C4-2B (cell line): ENCODE measurements at regions not wholly inside any gene's neighbourhood (a gene's known extent, or its start where the extent isn't known, plus 50 kb on each side); places are given as distances from the start of the nearest gene placed in this dataset.

Experiments
- H3K27ac ChIP-seq: fragments of 450-650 bp; 2 replicates; pipeline ENCODE4 v1.5.1; 2017
- CTCF ChIP-seq: fragments of 450-650 bp; conservative IDR thresholded peaks from 2 replicates; pipeline ENCODE4 v1.5.1; 2017; ENCODE audit warnings: mild to moderate bottlenecking
- ZFX ChIP-seq: fragments of 450-650 bp; IDR thresholded peaks from 2 replicates; pipeline ENCODE4 v1.6.1; 2017

GRCh38 chr5:145574889-145575573 lies 260.1 kb downstream of the PRELID2 start:
- TF ChIP-seq CTCF: no peak
- H3K27ac ChIP-seq: no peak overlapping the region

DNA sequence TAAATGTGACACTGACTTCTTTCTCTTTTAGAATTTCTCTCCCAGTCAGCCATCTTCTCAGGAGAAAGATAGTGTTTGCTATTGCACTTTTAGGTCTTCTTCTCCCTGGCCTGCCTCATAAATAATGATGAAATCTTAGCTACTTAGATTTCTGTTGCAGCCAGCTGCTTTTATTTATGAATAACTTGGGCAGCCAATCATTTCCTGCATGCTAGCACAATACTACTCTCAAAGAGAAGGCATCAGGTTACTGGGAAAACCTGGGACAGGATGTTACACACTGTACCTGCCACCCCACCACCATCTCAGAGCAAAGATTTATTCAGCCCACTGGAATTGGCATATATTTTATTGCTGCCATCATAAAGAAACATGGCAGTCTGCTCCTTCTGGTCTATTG lies 266.6 kb downstream of the PRELID2 start:
- TF ChIP-seq ZFX (no peak), CTCF (no peak)
- no peak overlapping the region for H3K27ac ChIP-seq

DNA sequence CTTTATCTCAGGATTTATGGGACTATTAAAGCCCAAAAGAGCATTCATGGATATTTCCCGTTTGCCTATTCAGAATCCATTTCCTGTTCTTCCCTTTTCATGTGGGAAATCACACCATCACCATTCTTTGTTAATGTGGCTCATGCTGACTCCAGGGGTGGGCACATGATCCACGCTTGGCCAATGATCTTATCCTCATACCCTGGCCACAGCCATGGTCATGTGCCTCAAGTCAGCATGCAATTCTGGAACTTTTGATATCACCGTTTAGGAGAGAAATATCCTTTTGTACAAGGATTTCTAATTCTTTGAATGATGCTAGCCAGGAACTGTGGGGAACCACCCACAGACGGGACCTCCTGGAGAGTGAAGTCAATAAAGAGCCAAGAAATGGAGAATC lies 272.2 kb downstream of the PRELID2 start:
- no peak for TF ChIP-seq ZFX
- TF ChIP-seq CTCF: no peak
- no peak overlapping the region for H3K27ac ChIP-seq

DNA sequence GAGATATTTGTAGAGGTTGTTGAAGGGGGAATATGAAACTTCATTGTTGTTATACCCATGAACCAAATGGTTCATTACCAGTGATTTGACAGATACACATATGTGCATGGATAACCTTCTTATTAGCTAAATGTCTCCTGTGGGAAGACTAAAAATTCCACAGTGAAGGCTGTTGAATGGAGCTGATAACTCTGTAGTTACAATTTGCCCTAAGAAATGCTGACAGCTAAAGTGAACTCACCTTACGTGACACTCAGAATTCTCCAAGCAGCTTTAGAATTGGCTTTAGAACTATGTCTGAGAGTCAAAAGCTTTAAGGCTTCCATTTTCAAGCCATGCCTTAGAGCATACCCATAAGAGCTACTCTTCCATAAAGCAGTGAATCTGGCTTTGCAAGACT lies 276.9 kb downstream of the PRELID2 start:
- no peak for TF ChIP-seq CTCF
- TF ChIP-seq ZFX: no peak

GRCh38 chr5:145557345-145557744 lies 277.8 kb downstream of the PRELID2 start:
- no peak for TF ChIP-seq ZFX
- TF ChIP-seq CTCF: no peak
- no peak overlapping the region for H3K27ac ChIP-seq

More for the DNA sequence above, 276.9 kb downstream of the PRELID2 start:
- H3K27ac ChIP-seq: no peak overlapping the region

DNA sequence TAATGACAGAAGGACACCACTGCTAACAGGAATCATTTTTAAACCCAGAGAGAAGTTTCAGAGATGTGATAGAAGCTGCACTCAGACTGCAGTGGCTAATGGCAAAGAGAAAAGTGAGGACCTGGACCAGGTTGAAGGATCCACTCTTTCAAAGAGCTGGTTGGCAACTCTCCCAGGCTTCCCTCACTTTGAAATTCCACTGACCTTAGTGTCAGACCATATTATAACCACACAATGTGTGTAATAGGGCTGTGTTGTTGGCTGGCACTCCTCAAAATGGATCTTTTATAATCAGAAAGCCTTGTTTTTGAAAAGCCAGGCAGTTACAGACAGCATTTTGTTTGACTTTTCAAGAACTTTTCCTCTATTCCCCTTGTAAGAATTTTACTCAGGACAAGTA lies 280.7 kb downstream of the PRELID2 start:
- TF ChIP-seq CTCF (no peak), ZFX (no peak)
- H3K27ac ChIP-seq: no peak overlapping the region

- TF ChIP-seq ZFX: no peak
- no peak for TF ChIP-seq CTCF
- no peak overlapping the region for H3K27ac ChIP-seq
Observed at GRCh38 chr5:145553177-145553576, 282.0 kb downstream of the PRELID2 start.
